ENCODE measurements at regions not wholly inside any gene's neighbourhood (a gene's known extent, or its start where the extent isn't known, plus 50 kb on each side); places are given as distances from the start of the nearest gene placed in this dataset.

DNA sequence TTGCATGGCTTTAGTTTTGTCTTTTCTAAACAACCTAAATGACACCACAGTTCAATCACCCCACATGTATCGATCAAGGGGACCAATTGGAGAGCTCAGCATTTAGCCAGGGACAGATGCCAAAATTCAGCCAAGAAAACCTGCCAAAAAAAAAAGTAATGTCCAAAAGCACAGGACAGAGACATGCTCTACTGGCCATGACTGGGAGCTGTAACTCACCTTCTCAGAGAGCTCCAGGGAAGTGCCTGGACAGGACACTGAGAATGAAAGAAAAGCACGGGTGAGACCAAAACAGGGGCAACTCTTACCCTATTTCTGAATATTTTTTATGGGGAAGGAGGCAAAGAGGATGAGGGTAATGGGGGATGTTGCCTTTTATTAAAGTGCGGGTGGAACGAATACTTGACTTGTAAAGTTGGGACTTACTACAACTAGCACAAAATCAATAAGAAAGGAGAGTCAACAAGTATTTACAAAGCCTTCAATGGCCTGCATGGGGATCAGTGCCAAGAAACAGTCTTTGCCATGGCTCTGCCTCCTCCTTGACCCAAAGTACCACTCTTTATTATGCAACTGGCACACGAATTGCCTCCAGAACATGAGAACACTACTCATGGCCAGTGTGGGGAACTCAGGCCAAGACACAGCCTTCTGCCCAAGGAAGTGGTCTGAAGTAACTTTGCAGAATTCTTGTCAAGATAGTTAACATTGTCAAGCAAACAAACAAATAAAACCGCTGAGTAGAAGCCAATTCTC lies 72.9 kb upstream of the HK2 start:
- DNase-seq, result no peak

DNA sequence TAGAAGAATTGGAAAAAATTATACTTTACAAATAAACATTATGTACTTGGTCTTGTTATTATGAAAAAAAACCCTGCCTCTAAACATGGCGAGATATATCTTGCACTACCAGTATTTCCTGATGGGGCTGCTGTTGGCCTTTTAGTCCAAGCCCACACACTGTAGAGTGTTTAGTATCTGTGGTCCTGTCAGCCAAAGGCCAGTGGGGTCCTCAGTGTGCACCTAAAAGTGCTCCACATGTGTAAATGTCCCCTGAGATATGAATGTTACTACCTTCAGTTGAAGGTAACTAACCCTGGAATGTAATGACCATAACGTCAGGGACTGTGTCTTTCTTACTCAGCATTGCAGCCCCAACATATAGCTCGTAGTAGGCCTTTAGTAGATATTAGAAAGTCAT lies 71.1 kb upstream of the HK2 start:
- DNase-seq, result no peak

- no peak for DNase-seq
Observed at GRCh38 chr2:74763962-74764428, 69.9 kb upstream of the HK2 start.

DNA sequence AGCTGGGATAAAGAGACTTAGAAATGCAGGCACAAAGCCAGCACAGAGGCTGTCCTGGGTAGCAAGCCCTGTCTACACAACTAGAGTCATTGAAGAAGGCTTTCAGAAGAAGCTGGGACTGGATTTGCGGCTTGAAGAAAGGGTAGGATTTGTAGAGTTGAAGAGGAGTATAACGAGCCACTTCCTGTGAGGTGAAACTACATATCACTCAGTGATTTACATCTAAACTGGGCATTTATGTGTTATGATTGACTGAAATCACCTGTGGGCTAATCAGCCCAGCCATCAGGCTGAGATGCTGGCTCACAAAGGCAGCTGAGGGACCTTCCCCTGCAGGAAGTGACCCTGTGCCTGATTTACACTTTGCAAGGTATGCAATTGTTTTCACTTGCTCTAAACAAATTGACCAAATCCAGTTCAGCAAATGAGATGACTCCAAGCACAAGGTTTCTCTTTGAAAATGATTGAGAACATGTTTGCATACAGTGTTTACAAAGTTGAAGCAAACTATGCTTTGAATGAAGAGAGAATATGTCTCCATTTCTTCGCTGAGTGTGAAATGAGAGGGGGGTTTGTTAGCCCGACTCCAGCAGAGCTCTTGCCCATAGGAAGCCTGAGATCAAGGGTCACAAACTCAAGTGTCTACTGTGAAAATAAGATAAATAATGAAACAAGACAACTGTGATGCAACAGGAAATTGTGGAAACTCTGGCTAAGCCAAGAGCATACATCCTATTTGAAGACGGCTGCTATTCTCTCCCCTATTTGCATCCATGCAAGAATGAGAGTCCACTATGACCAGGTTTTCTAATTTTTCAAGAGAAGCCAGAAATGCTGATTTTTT lies 69.3 kb upstream of the HK2 start:
- no peak for DNase-seq

GRCh38 chr2:74766780-74767179 lies 67.1 kb upstream of the HK2 start:
- no peak for DNase-seq

DNA sequence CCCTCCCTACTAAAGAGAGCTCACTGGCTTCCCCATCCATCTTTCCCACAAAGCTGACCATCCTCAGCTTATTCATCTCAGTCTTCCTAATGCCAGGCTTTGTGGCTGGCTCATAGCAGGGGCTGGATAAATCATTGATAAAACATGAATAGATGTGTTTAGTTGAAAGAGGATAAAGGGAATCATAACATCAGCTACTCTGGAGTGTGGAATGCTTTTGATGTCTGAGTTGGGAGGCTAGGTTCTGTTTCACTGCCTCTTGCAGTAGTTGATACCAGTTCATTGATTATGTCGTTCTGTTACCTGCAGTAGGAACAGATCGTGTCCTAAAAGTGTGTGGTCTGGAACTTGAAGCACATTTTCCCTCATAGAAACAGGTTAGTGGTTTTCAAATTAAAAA lies 66.3 kb upstream of the HK2 start:
- no peak for DNase-seq

- no peak for DNase-seq
Observed at GRCh38 chr2:74768401-74768914, 65.5 kb upstream of the HK2 start.

DNA sequence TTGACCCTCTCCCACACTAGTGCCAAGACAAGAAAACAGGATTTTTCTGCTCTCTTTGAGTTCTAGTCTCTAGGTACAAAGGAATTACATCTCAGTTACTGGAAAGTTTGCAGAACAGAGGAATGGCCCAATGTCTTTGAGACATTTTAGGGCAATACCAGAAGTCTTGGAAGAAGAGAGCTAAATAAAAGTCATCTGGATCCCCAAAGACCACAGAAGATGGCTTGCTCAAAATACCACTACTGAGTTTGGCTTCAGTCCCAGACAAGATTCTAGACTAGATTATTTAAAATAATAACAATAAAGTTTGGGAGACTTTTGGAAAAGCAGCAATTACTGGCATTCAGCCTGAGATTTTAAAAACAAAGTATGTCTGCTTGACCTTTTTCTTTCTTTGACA lies 61.9 kb upstream of the HK2 start:
- no peak for DNase-seq

- peak; percentile 6 for DNase-seq
Observed at GRCh38 chr2:74777161-74777900, 56.6 kb upstream of the HK2 start.

DNA sequence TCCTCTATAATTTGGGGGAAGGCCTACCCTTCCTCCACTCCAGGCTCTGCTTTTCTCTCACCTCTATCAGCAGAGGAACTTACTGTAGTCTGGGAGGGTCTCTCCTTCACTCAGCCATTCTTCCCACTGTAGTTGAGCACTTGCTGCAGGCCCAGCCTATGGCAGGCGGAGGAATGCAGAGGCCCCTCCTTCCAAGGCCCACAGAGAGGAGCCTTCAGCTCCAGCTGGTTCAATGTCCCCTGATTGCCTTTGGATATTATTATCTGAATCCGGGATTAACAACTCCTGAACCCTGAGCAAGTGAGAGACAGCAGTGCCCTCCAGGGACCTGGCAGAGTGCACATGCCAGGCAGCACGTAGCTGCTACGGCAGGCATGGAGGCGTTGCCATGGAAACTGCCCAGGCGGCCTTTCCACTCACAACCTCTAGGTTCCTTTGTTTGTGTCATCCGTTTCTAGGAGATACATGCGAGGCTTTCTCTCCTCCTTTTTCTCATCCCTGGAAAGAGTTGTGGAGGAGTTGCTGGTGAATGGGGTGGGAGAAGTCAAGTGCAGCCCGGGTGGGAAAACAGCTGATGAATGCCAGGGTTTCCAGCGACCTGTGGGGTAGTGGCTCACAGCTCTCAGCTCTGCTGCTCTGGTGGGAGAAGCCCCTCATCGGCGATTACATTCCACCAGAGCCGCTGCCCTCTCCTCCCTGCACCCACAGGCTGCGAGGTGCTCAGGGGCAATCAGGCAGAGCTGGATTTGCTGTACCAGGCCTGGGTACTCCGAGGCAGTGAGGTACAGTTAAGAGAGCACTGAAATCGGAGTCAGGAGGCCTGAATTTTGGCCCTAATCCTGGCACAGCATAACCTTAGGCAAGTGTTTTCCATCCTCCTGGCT lies 55.3 kb upstream of the HK2 start:
- peak; percentile 9 for DNase-seq

GRCh38 chr2:74779265-74779558 lies 54.7 kb upstream of the HK2 start:
- no peak for DNase-seq

DNA sequence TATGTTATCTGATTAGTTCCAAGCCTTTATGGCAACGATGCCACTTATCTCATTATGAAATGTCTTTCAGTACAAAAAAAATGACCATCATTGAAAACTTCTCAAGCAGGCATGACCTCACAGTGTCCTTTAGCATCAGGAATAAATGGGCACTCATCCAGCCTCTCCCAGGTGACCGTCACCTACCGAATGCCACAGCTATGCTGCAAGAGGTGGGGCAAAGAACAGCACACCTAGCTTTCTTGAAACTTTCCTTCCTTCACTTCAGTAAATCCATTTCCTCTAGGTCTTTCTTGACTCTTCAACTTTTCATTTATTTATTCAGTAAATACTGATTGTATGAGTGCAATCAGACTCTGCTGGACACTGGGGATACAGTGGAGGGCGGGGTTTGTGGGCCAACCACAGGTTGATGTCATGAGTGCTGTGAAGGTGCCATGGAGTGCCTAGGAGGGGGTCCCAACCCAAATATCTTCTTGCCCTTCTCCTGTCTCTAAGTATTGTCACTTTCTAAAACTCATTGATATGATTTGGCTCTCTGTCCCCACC lies 54.3 kb upstream of the HK2 start:
- no peak for DNase-seq
